Cardiac muscle cell (in vitro differentiated cells and primary cell): ENCODE measurements at regions not wholly inside any gene's neighbourhood (a gene's known extent, or its start where the extent isn't known, plus 50 kb on each side); places are given as distances from the start of the nearest gene placed in this dataset.

Experiments used
- DNase-seq, 2 donors: peaks; one replicate each; pipeline versions ENCODE4 v3.0.0 to v3.0.0-alpha.2; 2010 to 2017; ENCODE audit warnings: low read depth in 1 of 2, low spot score in 1 of 2
- H3K27ac ChIP-seq: fragments of 200-600 bp; sonication (generic); 2 replicates; pipeline ENCODE4 v1.5.1; 2016
- H3K27me3 ChIP-seq: fragments of 200-600 bp; sonication (generic); 2 replicates; pipeline ENCODE4 v1.6.0; 2016; ENCODE audit warnings: control low read depth
- H3K36me3 ChIP-seq: fragments of 200-600 bp; sonication (generic); 2 replicates; pipeline ENCODE4 v1.5.1; 2016; ENCODE audit warnings: control low read depth
- H3K4me1 ChIP-seq: fragments of 200-600 bp; sonication (generic); 2 replicates; pipeline ENCODE4 v1.8.1; 2017; ENCODE audit warnings: low read depth, mild to moderate bottlenecking, mixed run types
- H3K4me3 ChIP-seq: fragments of 200-600 bp; sonication (generic); 2 replicates; pipeline ENCODE4 v1.5.1; 2016; ENCODE audit warnings: mild to moderate bottlenecking
- H3K9me3 ChIP-seq: fragments of 200-600 bp; sonication (generic); 2 replicates; pipeline ENCODE4 v1.5.1; 2017; ENCODE audit warnings: low read depth, mild to moderate bottlenecking, control low read depth
- TF ChIP-seq, protein P1 (sequence below): IDR thresholded peaks from 2 replicates; pipeline ENCODE4 v1.5.1; 2012; ENCODE audit warnings: low read depth, mild to moderate bottlenecking, low read length

DNA sequence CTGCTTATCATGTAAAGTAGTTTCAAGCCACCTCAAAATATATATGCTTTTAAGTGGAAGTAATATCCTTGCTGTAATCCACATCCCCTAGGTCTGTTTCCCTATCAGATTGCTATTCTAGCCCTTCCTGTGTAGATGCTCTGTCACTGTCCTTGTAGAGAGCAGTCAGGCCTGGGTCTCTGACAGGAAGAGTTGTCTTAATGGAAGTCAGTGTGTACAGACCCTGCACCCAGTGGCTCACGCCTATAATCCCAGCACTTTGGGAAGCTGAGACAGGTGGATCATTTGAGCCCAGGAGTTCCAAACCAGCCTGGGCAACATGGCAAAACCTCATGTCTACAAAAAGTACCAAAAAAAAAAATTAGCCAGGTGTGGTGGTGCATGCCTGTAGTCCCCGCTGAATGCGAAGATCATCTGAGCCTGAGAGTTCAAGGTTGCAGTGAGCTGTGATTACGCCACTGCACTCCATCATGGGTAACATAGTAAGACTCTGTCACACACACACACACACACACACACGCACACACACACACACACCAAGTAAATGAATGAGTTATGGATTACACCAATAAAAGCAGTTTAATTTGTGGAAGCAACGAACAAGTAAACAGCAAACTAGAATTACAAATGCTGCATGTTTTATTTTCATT, 70.2 kb upstream of the DSC1 start:
- H3K27me3 ChIP-seq, result no peaks in the 10 kb centered on the region
- no peak overlapping the region for H3K27ac ChIP-seq
- DNase-seq, result no peak
- peaks cover 5% of the 10 kb centered on the region for H3K4me1 ChIP-seq
- TF ChIP-seq, protein P1, sequence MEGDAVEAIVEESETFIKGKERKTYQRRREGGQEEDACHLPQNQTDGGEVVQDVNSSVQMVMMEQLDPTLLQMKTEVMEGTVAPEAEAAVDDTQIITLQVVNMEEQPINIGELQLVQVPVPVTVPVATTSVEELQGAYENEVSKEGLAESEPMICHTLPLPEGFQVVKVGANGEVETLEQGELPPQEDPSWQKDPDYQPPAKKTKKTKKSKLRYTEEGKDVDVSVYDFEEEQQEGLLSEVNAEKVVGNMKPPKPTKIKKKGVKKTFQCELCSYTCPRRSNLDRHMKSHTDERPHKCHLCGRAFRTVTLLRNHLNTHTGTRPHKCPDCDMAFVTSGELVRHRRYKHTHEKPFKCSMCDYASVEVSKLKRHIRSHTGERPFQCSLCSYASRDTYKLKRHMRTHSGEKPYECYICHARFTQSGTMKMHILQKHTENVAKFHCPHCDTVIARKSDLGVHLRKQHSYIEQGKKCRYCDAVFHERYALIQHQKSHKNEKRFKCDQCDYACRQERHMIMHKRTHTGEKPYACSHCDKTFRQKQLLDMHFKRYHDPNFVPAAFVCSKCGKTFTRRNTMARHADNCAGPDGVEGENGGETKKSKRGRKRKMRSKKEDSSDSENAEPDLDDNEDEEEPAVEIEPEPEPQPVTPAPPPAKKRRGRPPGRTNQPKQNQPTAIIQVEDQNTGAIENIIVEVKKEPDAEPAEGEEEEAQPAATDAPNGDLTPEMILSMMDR, result no peak
- H3K9me3 ChIP-seq, result no peaks in the 10 kb centered on the region
- H3K4me3 ChIP-seq, result no peak overlapping the region
- no peaks in the 10 kb centered on the region for H3K36me3 ChIP-seq

DNA sequence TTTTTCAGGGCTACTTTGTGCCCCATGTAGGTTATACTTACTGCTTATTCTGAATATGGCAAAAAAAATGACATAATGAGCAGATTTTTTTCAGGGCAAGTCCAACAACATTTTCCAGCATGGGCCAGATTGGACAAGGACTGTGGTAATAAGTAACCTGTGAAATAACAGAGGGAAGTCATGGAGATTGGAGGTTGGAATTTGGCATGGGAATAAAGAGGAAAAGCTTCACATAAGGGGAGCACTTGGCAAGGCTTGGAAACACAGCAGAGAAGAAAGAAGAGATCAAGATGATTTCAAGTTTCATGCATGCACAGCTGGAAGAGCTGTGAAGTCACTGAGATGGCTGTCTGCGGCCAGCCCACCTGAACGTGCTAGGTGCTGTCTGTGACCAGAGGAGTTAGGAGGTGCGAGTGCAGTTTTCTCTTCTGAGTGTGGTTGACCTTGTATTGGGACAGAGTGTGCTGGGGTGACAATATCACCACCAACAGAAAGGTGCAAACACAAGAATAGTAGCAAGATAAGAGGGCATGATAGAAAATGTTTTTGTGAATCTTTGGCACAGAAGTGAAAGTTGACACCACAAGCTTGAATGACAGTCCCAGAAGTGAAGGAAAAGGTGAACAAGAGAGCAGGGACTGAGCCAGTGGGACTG, 71.1 kb upstream of the DSC1 start:
- Histone ChIP-seq H3K4me3 (no peak overlapping the region), H3K27ac (no peak overlapping the region), H3K27me3 (no peaks in the 10 kb centered on the region), H3K9me3 (no peaks in the 10 kb centered on the region), H3K36me3 (no peaks in the 10 kb centered on the region), H3K4me1 (peaks cover 5% of the 10 kb centered on the region)
- TF ChIP-seq, protein P1, result no peak
- no peak for DNase-seq

DNA sequence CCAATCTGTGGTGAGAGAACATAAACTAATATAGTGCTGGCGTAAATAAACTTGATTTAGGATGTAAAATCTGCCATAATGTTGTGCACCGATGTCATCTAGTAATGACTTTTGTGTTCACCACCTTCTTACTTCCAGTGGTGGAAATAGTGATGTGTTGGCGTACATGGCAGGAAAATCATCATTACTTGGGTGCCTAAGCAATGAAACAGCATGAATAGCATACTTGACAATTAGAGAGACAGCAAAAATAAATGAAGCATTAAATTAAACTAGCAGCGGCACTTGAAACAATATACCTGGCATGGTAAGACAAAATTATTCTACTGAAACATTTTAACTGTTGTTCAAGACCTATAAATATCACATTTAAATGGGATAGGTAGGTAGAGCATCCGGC, 73.2 kb upstream of the DSC1 start:
- no peaks in the 10 kb centered on the region for H3K36me3 ChIP-seq
- no peaks in the 10 kb centered on the region for H3K9me3 ChIP-seq
- no peaks in the 10 kb centered on the region for H3K27me3 ChIP-seq
- DNase-seq, result no peak
- H3K27ac ChIP-seq, result no peak overlapping the region
- TF ChIP-seq, protein P1, result no peak
- no peak overlapping the region for H3K4me3 ChIP-seq
- peaks cover 5% of the 10 kb centered on the region for H3K4me1 ChIP-seq

DNA sequence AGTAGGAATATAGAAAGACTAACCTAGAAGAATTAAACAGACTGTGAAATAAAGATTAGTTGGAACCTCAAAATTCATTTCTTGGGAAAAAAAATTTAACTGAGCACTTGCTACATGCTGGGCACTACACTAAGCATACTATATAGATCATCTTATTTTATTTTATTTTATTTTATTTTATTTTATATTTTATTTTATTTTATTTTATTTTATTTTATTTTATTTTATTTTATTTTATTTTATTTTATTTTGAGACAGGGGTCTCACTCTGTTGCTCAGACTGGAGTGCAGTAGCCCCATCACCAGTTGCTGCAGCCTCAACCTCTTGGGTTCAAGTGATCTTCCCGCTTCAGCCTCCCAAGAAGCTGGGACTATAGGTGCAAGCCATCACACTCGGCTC, 74.5 kb upstream of the DSC1 start:
- TF ChIP-seq, protein P1, result no peak
- DNase-seq, result no peak
- Histone ChIP-seq H3K9me3 (no peaks in the 10 kb centered on the region), H3K36me3 (no peaks in the 10 kb centered on the region), H3K4me1 (peaks cover 5% of the 10 kb centered on the region), H3K27me3 (no peaks in the 10 kb centered on the region), H3K4me3 (no peak overlapping the region), H3K27ac (no peak overlapping the region)

DNA sequence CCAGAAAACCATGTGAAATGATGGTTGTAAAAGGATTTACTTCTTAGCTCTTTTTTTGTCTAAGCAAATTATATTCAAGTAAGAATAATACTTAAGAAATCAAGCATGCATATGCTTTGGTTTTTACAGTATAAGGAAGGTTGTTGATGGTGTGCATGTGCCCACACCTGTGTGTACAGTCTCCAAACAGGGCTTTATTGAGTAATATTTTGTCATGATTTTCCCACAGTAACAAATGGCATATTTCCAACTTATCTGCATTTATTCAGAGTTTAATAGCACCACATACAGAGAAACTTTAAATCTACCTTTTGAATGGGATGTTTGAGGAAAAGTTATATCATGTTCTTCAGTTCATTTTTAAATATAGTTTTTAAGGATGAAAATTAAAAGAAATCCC, 76.5 kb upstream of the DSG1 start:
- H3K27me3 ChIP-seq, result no peaks in the 10 kb centered on the region
- no peak overlapping the region for H3K27ac ChIP-seq
- no peaks in the 10 kb centered on the region for H3K9me3 ChIP-seq
- peaks cover 13% of the 10 kb centered on the region for H3K4me1 ChIP-seq
- TF ChIP-seq, protein P1, result no peak
- H3K36me3 ChIP-seq, result no peaks in the 10 kb centered on the region
- H3K4me3 ChIP-seq, result no peak overlapping the region
- no peak for DNase-seq
